ENCODE measurements at regions not wholly inside any gene's neighbourhood (a gene's known extent, or its start where the extent isn't known, plus 50 kb on each side); places are given as distances from the start of the nearest gene placed in this dataset.

GRCh38 chr2:871175-871727, 79.4 kb upstream of the SNTG2 start:
- TF ChIP-seq TCF12 (IDR thresholded peaks at IDR 0.05): no peak
- no peak for TF ChIP-seq SIN3A (IDR thresholded peaks at IDR 0.05; ENCODE audit: borderline replicate concordance, low read depth, low read length)
- no peak for TF ChIP-seq EP300 (IDR thresholded peaks at IDR 0.05; ENCODE audit: borderline replicate concordance in 1 of 2, low read depth in 1 of 2, low read length in 1 of 2)
- TF ChIP-seq ELF1 (IDR thresholded peaks at IDR 0.05): no peak
- no peak for TF ChIP-seq EZH2phosphoT487 (IDR thresholded peaks at IDR 0.05; ENCODE audit: borderline replicate concordance, low read depth)
- TF ChIP-seq SMC3 (IDR thresholded peaks at IDR 0.05; ENCODE audit: low read depth, low read length): no peak
- no peak for TF ChIP-seq NFIC (IDR thresholded peaks at IDR 0.05; ENCODE audit: borderline replicate concordance)
- TF ChIP-seq USF2 (IDR thresholded peaks at IDR 0.05; ENCODE audit: borderline replicate concordance, low read depth, low read length): no peak
- no peak for TF ChIP-seq TEAD4 (IDR thresholded peaks at IDR 0.05; ENCODE audit: borderline replicate concordance, insufficient read depth)
- TF ChIP-seq FOXM1 (IDR thresholded peaks at IDR 0.05; ENCODE audit: low read depth): no peak
- no peak for TF ChIP-seq JUND (IDR thresholded peaks at IDR 0.05)
- no peak for TF ChIP-seq REST (IDR thresholded peaks at IDR 0.05; ENCODE audit: low read depth, low read length)
- no peak for TF ChIP-seq GATA2 (CRISPR knock-in tag; IDR thresholded peaks at IDR 0.05)
- TF ChIP-seq FOSL2 (IDR thresholded peaks at IDR 0.05; ENCODE audit: borderline replicate concordance, low read depth): no peak
- TF ChIP-seq YY1 (IDR thresholded peaks at IDR 0.05; ENCODE audit: low read depth): no peak
- TF ChIP-seq USF1 (IDR thresholded peaks at IDR 0.05; ENCODE audit: borderline replicate concordance, low read depth): no peak
- no peak for TF ChIP-seq RXRA (IDR thresholded peaks at IDR 0.05; ENCODE audit: borderline replicate concordance, low read depth)
- TF ChIP-seq MAX (IDR thresholded peaks at IDR 0.05; ENCODE audit: low read depth): no peak
- CTCF ChIA-PET: no interaction called here

More at GRCh38 chr2:871175-871727, 79.4 kb upstream of the SNTG2 start:
- no peak for DNase-seq
- no peaks in the 10 kb centered on the region for H3K27me3 ChIP-seq (ENCODE audit: insufficient read depth)
- WGBS (ENCODE audit: low lambda C conversion rate): 56% methylated on average over 22 of the region's 24 CpGs
- H4K20me1 ChIP-seq (ENCODE audit: insufficient read depth): no peaks in the 10 kb centered on the region
- peaks cover 0 to 17% of the 10 kb centered on the region in 2 experiments; a peak in 1 of 4 replicates for H3K4me1 ChIP-seq (ENCODE audit: control insufficient read depth in 1 of 2, insufficient read depth in 2 of 2, low read depth in 1 of 2, low read length in 1 of 2)
- H3K36me3 ChIP-seq (replicated peaks in 1 of 2; ENCODE audit: control insufficient read depth in 1 of 2, insufficient read depth in 2 of 2, low read length in 1 of 2): no peaks in the 10 kb centered on the region
- no peaks in the 10 kb centered on the region for H3K79me2 ChIP-seq (ENCODE audit: insufficient read depth)
- no peaks in the 10 kb centered on the region for H3K9me2 ChIP-seq
- H2AFZ ChIP-seq (ENCODE audit: low read depth): no peak overlapping the region
- H3F3A ChIP-seq (replicated peaks; ENCODE audit: insufficient read depth): no peaks in the 10 kb centered on the region
- H3K27ac ChIP-seq (ENCODE audit: low read depth in 2 of 2, low read length in 1 of 2): no peak overlapping the region
- H3K4me2 ChIP-seq: no peak overlapping the region
- no peak overlapping the region for H3K4me3 ChIP-seq (ENCODE audit: low read depth in 2 of 2, low read length in 1 of 2)
- POLR2A ChIA-PET: no interaction called here
- no peak overlapping the region for H3K9ac ChIP-seq
- no peaks in the 10 kb centered on the region for H3K9me3 ChIP-seq
